DND-41 (cell line): ENCODE measurements at regions not wholly inside any gene's neighbourhood (a gene's known extent, or its start where the extent isn't known, plus 50 kb on each side); places are given as distances from the start of the nearest gene placed in this dataset.
A peak's percentile ranks its signal among the peaks of the same experiment; 100 is the strongest.

Experiments used
- ATAC-seq: fragments of 200-7000 bp; cut with Tn5 transposase; 3 replicates; pipeline ENCODE4 v1.9.1; 2021; ENCODE audit warnings: low read depth; ENCODE audit not compliant: insufficient read depth
- DNase-seq: peaks from one replicate; pipeline ENCODE4 v3.0.0-alpha.2; 2020
- H2AFZ ChIP-seq: 2 replicates; pipeline ENCODE4 v1.6.0; 2012; ENCODE audit warnings: low read depth, low read length
- H3K27ac ChIP-seq: 2 replicates; pipeline ENCODE4 v1.5.1; 2012; ENCODE audit warnings: low read length, inconsistent platforms
- H3K27me3 ChIP-seq: fragments of 200-600 bp; sonication (generic); 2 replicates; pipeline ENCODE4 v1.6.0; 2012; ENCODE audit warnings: low read length, mild to moderate bottlenecking, inconsistent platforms; ENCODE audit not compliant: insufficient read depth, poor library complexity
- H3K36me3 ChIP-seq: 2 replicates; pipeline ENCODE4 v1.5.1; 2012; ENCODE audit warnings: low read length, inconsistent platforms; ENCODE audit not compliant: insufficient read depth
- H3K4me1 ChIP-seq: 2 replicates; pipeline ENCODE4 v1.5.1; 2012; ENCODE audit warnings: mild to moderate bottlenecking, low read length; ENCODE audit not compliant: insufficient read depth
- H3K4me2 ChIP-seq: 2 replicates; pipeline ENCODE4 v1.6.0; 2012; ENCODE audit warnings: mild to moderate bottlenecking, moderate library complexity, low read length, inconsistent platforms; ENCODE audit not compliant: insufficient read depth
- H3K4me3 ChIP-seq, 2 experiments: fragments of 200-600 bp in 1 of 2; shearing (Covaris generic) in 1 of 2; 2 replicates each; pipeline ENCODE4 v1.5.1; 2012 to 2016; ENCODE audit warnings: inconsistent platforms in 2 of 2, low read length in 2 of 2, mild to moderate bottlenecking in 2 of 2, low read depth in 1 of 2, moderate library complexity in 1 of 2
- H3K79me2 ChIP-seq: 2 replicates; pipeline ENCODE4 v1.6.0; 2012; ENCODE audit warnings: low read length, inconsistent platforms; ENCODE audit not compliant: insufficient read depth
- H3K9ac ChIP-seq: 2 replicates; pipeline ENCODE4 v1.6.0; 2012; ENCODE audit warnings: low read depth, mild to moderate bottlenecking, inconsistent platforms, low read length, moderate library complexity
- H3K9me3 ChIP-seq: 2 replicates; pipeline ENCODE4 v1.5.1; 2012; ENCODE audit warnings: low read length, moderate library complexity, mild to moderate bottlenecking, inconsistent platforms; ENCODE audit not compliant: insufficient read depth, severe bottlenecking
- H4K20me1 ChIP-seq: 2 replicates; pipeline ENCODE4 v1.6.0; 2012; ENCODE audit warnings: low read length; ENCODE audit not compliant: insufficient read depth
- CTCF ChIP-seq: IDR thresholded peaks from 2 replicates; pipeline ENCODE4 v1.5.1; 2012; ENCODE audit warnings: borderline replicate concordance, low read length, moderate library complexity, mild to moderate bottlenecking; ENCODE audit not compliant: poor library complexity, severe bottlenecking; ENCODE audit errors: extremely low read depth
- EZH2 ChIP-seq: IDR thresholded peaks from 3 replicates; pipeline ENCODE4 v1.6.1; 2012; ENCODE audit warnings: borderline replicate concordance, low read depth, mild to moderate bottlenecking, moderate library complexity, low read length, inconsistent platforms; ENCODE audit not compliant: severe bottlenecking

- H3K4me3 ChIP-seq: no peak overlapping the region
- ATAC-seq (no peak), DNase-seq (peak; percentile 12)
- H3K4me2 ChIP-seq: peak overlapping the region; percentile 36; the same call in 1 of the 2 replicates
- H3K9ac ChIP-seq: no peak overlapping the region
- H3K27me3 ChIP-seq: peaks cover 16% of the 10 kb centered on the region
- no peaks in the 10 kb centered on the region for H3K9me3 ChIP-seq
- no peaks in the 10 kb centered on the region for H3K4me1 ChIP-seq
- H3K36me3 ChIP-seq: no peaks in the 10 kb centered on the region
- no peaks in the 10 kb centered on the region for H4K20me1 ChIP-seq
- no peak overlapping the region for H2AFZ ChIP-seq
- no peaks in the 10 kb centered on the region for H3K79me2 ChIP-seq
- no peak overlapping the region for H3K27ac ChIP-seq
- TF ChIP-seq CTCF (no peak), EZH2 (peak; percentile 18)
These were observed 335.4 kb downstream of the MSX2 start for GRCh38 chr5:175059687-175060211.

- Histone ChIP-seq H3K27me3 (peaks cover 16% of the 10 kb centered on the region), H3K4me3 (no peak overlapping the region), H3K4me2 (no peak overlapping the region), H3K4me1 (no peaks in the 10 kb centered on the region), H2AFZ (no peak overlapping the region), H3K27ac (no peak overlapping the region), H3K9me3 (no peaks in the 10 kb centered on the region), H3K9ac (no peak overlapping the region), H4K20me1 (no peaks in the 10 kb centered on the region), H3K79me2 (no peaks in the 10 kb centered on the region), H3K36me3 (no peaks in the 10 kb centered on the region)
- TF ChIP-seq CTCF: no peak
- TF ChIP-seq EZH2: no peak
- ATAC-seq (no peak), DNase-seq (no peak)
These were observed 332.4 kb downstream of the MSX2 start for GRCh38 chr5:175056831-175057230.

- Histone ChIP-seq H2AFZ (no peak overlapping the region), H3K36me3 (no peaks in the 10 kb centered on the region), H3K9me3 (no peaks in the 10 kb centered on the region), H3K27ac (no peak overlapping the region), H3K79me2 (no peaks in the 10 kb centered on the region), H3K4me3 (no peak overlapping the region), H4K20me1 (no peaks in the 10 kb centered on the region), H3K9ac (no peak overlapping the region), H3K4me1 (no peaks in the 10 kb centered on the region), H3K27me3 (peaks cover 6% of the 10 kb centered on the region), H3K4me2 (no peak overlapping the region)
- no peak for ATAC-seq
- no peak for TF ChIP-seq CTCF
- no peak for TF ChIP-seq EZH2
- no peak for DNase-seq
These were observed 329.9 kb downstream of the MSX2 start for GRCh38 chr5:175054243-175054642.

GRCh38 chr5:175052351-175052750, 328.0 kb downstream of the MSX2 start:
- H3K9ac ChIP-seq: no peak overlapping the region
- no peak for TF ChIP-seq EZH2
- no peak for TF ChIP-seq CTCF
- no peaks in the 10 kb centered on the region for H3K9me3 ChIP-seq
- H4K20me1 ChIP-seq: no peaks in the 10 kb centered on the region
- ATAC-seq (no peak), DNase-seq (no peak)
- H3K4me3 ChIP-seq: no peak overlapping the region
- no peaks in the 10 kb centered on the region for H3K79me2 ChIP-seq
- no peaks in the 10 kb centered on the region for H3K36me3 ChIP-seq
- no peaks in the 10 kb centered on the region for H3K4me1 ChIP-seq
- no peak overlapping the region for H2AFZ ChIP-seq
- H3K27me3 ChIP-seq: no peaks in the 10 kb centered on the region
- no peak overlapping the region for H3K27ac ChIP-seq
- H3K4me2 ChIP-seq: no peak overlapping the region
